Psoas muscle (tissue), 7 donors: ENCODE measurements at regions not wholly inside any gene's neighbourhood (a gene's known extent, or its start where the extent isn't known, plus 50 kb on each side); places are given as distances from the start of the nearest gene placed in this dataset.
"Not testable (repeated sequence)": the region's sequence is repeated elsewhere in the genome, so short reads cannot be mapped to it uniquely, and the experiment has no call there.

Source experiments
- ATAC-seq, 4 donors: fragments of 200-7000 bp; cut with Tn5 transposase; one replicate each; pipeline ENCODE4 v1.9.1; 2020; ENCODE audit warnings: moderate library complexity in 3 of 4, mild to moderate bottlenecking in 2 of 4
- DNase-seq, 2 donors: peaks; one replicate each; pipeline ENCODE4 v3.0.0-alpha.2; 2020
- H3K27ac ChIP-seq: fragments of 200-600 bp; one replicate; pipeline ENCODE4 v1.8.0; 2022
- H3K27me3 ChIP-seq, 3 donors: fragments of 200-600 bp in 1 of 3; one replicate each; pipeline versions ENCODE4 v1.6.1 to v1.8.0; 2013 to 2022; ENCODE audit warnings: low read length in 2 of 3, mild to moderate bottlenecking in 2 of 3, moderate library complexity in 1 of 3; ENCODE audit not compliant: insufficient read depth in 3 of 3
- H3K36me3 ChIP-seq, 2 donors: fragments of 200-600 bp in 1 of 2; one replicate each; pipeline versions ENCODE4 v1.6.1 to v1.8.0; 2013 to 2022; ENCODE audit warnings: low read depth in 1 of 2, mild to moderate bottlenecking in 1 of 2, moderate library complexity in 1 of 2; ENCODE audit not compliant: insufficient read depth in 1 of 2
- H3K4me1 ChIP-seq: fragments of 200-600 bp; one replicate; pipeline ENCODE4 v1.8.0; 2022
- H3K4me3 ChIP-seq: fragments of 200-600 bp; one replicate; pipeline ENCODE4 v1.8.0; 2022; ENCODE audit warnings: mild to moderate bottlenecking
- H3K9me3 ChIP-seq: fragments of 200-600 bp; one replicate; pipeline ENCODE4 v1.8.0; 2022
- WGBS, 3 donors: extraction: QIAGEN DNeasy Blood & Tissue Kit; methylation state at CpG; one replicate each; pipeline versions ENCODE4 v1.1.6 to v1.1.7; 2013; 5-methylcytosine and 5-hydroxymethylcytosine counted together
- intact Hi-C, 2 donors: fragments of 100-400 bp; cut with DNase I; formaldehyde crosslinking; loops; one replicate each; pipeline versions ENCODE4 v1.11.0 to v1.14.2; 2022
- donor health status: healthy with polysubstance abuse.
- donor health status: DM: no; HTN: no; CAD: no; lungs with moderate emphysema.
- donor health status: Bipolar disorder and iron deficiency.
- donor health status: healthy.
- donor health status: DM: yes; HTN: yes; CAD: no.
- donor health status: DM: no; HTN: no; CAD: no.
- donor health status: DM: yes; HTN: yes; CAD: no.

DNA sequence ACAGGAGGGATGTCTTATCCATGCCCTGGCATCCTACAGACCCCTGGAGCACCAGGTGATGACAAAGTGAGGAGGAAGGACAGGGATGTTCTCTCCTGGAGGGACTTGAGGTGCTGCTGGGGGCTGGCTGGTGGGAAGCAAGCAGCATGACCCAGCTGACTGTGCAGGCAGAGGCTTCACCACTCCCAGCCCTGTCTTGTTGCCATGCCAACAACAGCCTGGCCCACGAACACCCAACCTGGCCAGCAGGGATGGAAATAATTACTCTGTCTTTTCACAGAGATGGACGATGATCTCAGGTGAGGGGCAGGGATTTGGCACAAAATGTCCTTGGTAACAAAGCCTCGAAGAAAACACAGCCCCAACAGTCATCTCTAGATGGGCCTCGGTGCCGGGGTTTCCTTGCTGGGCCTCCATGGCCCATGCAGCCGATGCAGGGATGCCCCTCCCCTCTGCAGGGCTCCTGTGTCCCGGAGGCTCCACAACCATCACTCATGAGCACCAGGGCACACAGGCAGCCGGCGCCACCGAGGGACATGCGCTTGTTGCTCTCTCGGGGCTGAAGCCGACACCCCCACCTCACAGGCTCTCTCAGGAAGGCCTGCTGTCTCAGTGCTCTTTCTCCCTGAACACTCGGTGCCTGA is 205.5 kb downstream of the BANP start:
- ATAC-seq, H3K4me3 ChIP-seq, H3K9me3 ChIP-seq, intact Hi-C loops, H3K27ac ChIP-seq, H3K36me3 ChIP-seq, DNase-seq, H3K4me1 ChIP-seq: not testable (repeated sequence)
- peaks cover 0 to 41% (median 0%) of the 10 kb centered on the region in 3 donors for H3K27me3 ChIP-seq
- 74 to 78% (median 74%) methylated on average over 4 to 9 of the region's 14 CpGs for WGBS, 3 donors

DNA sequence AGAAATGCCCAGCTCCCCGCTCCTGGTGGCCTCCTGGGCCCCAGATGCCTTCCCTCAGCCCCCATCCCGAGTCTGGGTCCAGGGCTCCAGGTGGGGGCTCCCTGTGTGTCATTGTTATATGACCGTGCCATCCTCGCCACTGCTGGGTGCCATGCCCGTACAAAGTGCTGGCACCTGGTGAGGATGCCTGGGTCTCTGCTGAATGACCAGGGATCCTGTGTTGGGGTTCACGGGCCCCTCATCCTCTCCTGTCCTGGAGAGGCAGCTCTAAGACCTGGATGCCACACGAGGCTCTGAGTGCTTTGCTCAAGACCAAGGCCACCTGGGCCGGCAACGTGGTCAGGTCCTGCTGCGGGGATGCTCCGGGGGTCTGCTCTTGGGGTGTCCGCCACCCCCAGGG is 206.5 kb downstream of the BANP start:
- H3K4me3 ChIP-seq, DNase-seq, H3K9me3 ChIP-seq, intact Hi-C loops, H3K36me3 ChIP-seq, H3K4me1 ChIP-seq, ATAC-seq, H3K27ac ChIP-seq: not testable (repeated sequence)
- 81 to 84% (median 84%) methylated on average over 8 to 12 of the region's 12 CpGs for WGBS, 3 donors
- H3K27me3 ChIP-seq: peaks cover 0 to 37% (median 0%) of the 10 kb centered on the region in 3 donors

DNA sequence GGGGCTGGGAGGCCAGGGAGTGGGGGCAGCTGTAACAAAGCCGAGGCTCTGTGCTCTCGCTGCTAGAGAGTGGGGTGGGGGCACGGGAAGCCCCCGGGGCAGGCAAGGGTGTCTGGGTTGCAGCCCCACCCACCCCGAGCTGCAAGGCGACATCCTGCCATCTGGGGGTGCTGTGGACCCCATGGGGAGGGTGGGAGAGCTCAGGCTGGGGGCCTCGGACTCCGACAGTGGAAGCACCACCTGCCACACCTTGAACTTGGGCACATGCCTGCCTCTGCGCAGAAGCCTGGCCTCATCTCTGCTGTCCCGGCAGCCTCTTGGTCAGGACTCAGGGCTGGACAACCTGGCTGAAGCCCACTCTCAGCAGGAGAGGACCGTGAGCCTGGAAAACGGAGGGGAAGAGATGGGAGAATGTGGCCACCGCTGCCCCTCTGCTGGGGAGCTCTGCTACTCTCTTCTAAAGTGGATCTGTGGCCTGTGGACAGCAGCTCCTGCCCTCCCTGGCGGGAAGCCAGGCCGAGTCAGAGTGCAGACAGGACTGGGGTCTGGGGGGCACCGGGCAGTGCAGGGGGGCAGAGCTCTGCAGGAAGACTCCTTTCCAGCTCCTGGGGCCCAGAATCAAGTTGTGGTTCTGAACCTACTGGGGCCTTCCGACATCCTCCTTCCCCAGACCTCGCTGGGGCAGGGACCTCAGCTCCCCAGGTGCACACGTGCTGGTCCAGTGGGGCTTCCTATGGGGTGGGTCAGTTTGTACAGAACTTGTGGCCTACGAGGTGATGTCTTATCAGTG is 207.2 kb downstream of the BANP start:
- H3K4me3 ChIP-seq, H3K36me3 ChIP-seq, H3K27ac ChIP-seq, ATAC-seq, H3K9me3 ChIP-seq, intact Hi-C loops, DNase-seq, H3K4me1 ChIP-seq: not testable (repeated sequence)
- WGBS, 3 donors: 77 to 92% (median 80%) methylated on average over 9 to 20 of the region's 20 CpGs
- peaks cover 0 to 30% (median 0%) of the 10 kb centered on the region in 3 donors for H3K27me3 ChIP-seq

DNA sequence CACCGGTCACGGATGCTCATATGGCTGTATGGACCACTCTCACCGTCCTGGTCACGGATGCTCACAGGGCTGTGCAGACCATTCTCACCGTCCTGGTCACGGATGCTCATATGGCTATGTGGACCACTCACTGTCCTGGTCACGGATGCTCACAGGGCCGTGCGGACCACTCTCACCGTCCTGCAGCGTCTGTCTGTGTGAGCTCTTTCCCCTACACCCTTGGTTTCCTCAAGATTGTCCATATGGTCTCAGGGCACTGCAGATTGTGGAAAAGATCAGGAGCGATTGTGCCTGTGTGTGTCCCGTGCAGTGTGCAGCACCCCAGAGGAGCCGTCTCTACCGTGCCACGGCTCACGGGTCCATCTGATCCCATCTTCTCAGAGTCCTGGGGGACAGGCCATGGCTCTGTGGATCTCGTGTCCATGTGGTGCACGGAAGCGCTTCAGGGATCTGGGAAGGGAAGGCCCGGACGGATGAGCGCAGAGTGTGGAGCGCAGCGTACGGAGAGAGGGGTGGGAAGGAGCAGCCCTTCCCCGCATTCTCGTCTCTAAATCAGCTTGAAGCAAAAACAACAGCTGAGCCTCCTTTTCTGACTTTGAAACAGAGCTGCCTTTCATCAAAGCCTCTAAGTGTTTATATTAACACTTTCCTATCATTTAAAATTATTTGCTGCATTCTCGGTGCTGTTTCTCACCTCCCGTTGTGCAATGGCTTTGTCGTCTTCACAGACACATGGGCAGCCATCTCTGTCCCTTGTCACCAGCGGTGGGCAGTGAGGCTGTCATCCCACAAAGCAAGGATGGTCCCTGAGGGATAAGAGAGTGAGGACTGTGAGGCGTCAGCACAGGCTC is 208.0 kb downstream of the BANP start:
- H3K4me3 ChIP-seq, H3K27ac ChIP-seq, H3K4me1 ChIP-seq, intact Hi-C loops, DNase-seq, H3K36me3 ChIP-seq, ATAC-seq, H3K9me3 ChIP-seq: not testable (repeated sequence)
- peaks cover 0 to 27% (median 1%) of the 10 kb centered on the region in 3 donors for H3K27me3 ChIP-seq
- WGBS, 3 donors: 68 to 71% (median 69%) methylated on average over 28 to 32 of the region's 33 CpGs

DNA sequence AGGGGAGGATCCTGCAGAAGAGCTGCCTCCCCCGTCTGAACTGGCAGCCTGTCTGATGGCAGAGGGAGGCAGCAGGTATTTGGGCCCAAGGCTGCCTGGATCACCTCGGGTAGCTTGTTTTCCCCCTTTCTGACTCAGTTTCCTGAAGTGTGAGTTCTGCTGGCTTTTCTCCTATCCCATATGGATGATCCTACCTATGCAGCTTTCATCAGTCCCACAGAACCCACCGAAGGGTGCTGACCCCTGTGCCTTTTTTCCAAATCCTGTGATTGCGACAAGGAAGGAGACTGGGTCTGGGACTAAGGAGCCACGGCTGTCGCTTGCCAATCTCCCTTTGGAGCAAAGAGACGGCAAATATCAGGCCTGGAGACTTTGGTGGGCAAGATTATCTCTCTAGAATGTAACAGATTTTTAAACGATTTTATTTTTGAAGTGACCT is 208.7 kb downstream of the BANP start:
- H3K4me1 ChIP-seq, H3K27ac ChIP-seq, intact Hi-C loops, H3K4me3 ChIP-seq, H3K9me3 ChIP-seq, ATAC-seq, DNase-seq, H3K36me3 ChIP-seq: not testable (repeated sequence)
- H3K27me3 ChIP-seq: peaks cover 0 to 20% (median 3%) of the 10 kb centered on the region in 3 donors
- 71 to 77% (median 76%) methylated on average over 8 of the region's 8 CpGs for WGBS, 3 donors

DNA sequence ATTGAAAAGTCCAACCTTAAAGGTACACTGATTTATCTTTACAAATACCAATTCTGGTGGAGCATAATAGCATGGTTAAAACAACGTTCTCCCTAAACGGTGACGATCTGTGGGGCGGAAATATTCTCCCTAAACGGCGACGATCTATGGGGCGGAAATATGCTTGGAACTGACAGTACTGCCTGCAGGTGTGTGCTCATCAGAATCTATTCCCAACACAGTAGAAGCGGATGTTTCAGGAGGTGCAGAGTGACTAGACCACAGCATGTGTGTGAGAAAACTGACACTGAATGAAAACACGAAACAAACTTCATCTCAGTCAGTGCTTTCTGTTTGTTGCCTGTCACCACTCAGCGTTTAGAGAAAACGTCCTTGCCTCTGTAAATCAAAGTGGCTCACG is 210.0 kb downstream of the BANP start:
- ATAC-seq, H3K27ac ChIP-seq, H3K4me1 ChIP-seq, H3K4me3 ChIP-seq, H3K36me3 ChIP-seq, intact Hi-C loops, H3K9me3 ChIP-seq, DNase-seq: not testable (repeated sequence)
- peaks cover 0 to 12% (median 3%) of the 10 kb centered on the region in 3 donors for H3K27me3 ChIP-seq
- 70 to 74% (median 72%) methylated on average over 13 of the region's 13 CpGs for WGBS, 3 donors

DNA sequence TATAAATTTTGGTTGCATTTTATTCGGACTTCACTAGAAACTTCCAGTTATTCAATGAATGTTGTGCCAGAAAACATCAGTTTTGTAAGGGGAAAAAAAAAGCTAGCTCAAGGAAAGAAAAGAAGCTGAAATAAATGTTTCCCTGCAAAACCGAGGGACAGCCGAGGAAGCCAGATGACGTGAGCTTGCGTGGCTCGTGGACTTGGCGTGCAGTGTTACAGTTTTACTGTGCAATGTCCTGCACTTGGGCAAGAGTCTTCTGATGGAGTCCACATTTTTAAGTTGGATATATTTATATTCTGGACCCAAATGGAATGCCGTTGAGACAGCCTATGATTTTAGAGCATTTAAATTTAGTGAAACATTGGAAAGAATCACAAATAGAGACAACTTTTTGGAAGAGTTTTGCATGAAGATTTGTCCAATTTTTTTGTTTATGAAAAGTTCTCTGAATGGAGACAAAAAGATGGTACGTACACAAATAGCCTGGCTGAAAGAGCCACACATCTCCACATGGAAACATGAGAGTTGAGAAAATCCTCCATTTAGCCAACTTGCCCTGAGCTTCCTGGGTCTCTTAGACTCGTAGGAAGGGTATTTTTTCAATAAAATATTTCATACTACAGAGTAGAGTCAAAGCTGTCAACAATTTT is 210.5 kb downstream of the BANP start:
- ATAC-seq, H3K4me1 ChIP-seq, H3K36me3 ChIP-seq, intact Hi-C loops, DNase-seq, H3K27ac ChIP-seq, H3K4me3 ChIP-seq, H3K9me3 ChIP-seq: not testable (repeated sequence)
- peaks cover 0 to 12% (median 3%) of the 10 kb centered on the region in 3 donors for H3K27me3 ChIP-seq
- WGBS, 3 donors: 59 to 75% (median 63%) methylated on average over 9 to 10 of the region's 10 CpGs

DNA sequence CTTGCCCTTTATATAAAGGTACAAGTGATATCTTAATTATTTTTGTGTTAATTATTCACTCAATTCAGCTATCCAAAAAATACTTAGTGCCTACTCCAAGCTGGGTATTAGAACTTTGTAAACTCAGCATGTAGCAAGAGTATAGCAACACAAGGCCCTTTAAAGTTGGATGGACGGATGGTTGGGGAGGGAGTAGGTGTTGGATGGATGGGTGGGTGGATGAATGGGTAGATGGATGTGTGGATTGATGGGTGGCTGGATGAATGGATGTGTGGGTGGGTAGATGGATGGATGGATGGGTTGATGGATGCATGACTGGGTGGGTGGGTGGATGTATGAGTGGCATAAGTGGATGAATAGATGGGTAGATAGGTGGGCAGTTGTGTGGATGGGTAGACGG is 211.5 kb downstream of the BANP start:
- WGBS, 3 donors: 94 to 98% (median 96%) methylated on average over 2 of the region's 2 CpGs

DNA sequence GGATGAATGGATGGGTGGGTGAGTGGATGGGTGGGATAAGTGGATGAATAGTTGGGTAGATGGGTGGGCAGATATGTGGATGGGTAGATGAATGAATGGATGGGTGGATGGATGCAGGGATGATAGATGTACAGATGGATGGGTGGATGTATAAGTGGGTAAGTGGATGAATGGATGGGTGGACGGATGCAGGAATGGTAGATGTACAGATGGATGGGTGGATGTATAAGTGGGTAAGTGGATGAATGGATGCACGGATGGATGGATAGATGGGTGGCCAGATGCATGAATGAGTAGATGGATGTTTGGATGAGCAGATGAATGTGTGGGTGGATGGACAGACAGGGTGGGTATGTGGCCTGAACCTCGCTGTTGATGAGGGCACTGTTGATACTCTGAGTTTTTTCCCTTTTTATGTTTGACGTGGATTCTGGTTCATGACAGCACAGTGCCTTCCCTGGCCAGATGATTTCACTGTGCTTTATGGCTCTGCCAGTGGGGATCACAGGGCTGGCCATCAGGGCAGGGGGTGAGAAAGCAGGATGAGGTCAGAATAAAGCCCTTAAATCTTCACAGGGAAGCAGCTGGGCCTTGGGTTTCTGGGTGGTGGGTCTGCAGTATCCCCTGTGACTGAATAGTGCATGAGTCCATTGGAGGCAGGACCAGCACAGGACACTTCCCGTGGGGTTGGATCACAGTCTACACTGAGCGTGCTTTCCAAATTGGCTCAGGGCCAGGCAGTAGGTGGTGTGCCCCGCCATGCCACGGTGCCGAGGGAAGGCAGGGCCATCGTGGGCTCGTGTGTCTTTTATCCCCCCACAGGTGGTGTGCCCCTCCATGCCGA is 213.2 kb downstream of the BANP start:
- H3K36me3 ChIP-seq, H3K4me3 ChIP-seq, ATAC-seq, H3K27ac ChIP-seq, intact Hi-C loops, DNase-seq, H3K9me3 ChIP-seq, H3K4me1 ChIP-seq: not testable (repeated sequence)
- 54 to 66% (median 59%) methylated on average over 12 of the region's 12 CpGs for WGBS, 3 donors
- H3K27me3 ChIP-seq: peaks cover 0 to 15% (median 3%) of the 10 kb centered on the region in 3 donors

More for the DNA sequence above, 211.5 kb downstream of the BANP start:
- intact Hi-C loops, H3K9me3 ChIP-seq, H3K36me3 ChIP-seq, ATAC-seq, DNase-seq, H3K4me1 ChIP-seq, H3K27ac ChIP-seq, H3K4me3 ChIP-seq: not testable (repeated sequence)
- peaks cover 0 to 15% (median 3%) of the 10 kb centered on the region in 3 donors for H3K27me3 ChIP-seq
